Ishikawa (cell line): ENCODE measurements at regions not wholly inside any gene's neighbourhood (a gene's known extent, or its start where the extent isn't known, plus 50 kb on each side); places are given as distances from the start of the nearest gene placed in this dataset.
A peak's percentile ranks its signal among the peaks of the same experiment; 100 is the strongest.

Experiments used
- CEBPB ChIP-seq: IDR thresholded peaks from 2 replicates; pipeline ENCODE4 v1.6.1; 2012
- CREB1 ChIP-seq: IDR thresholded peaks from 2 replicates; pipeline ENCODE4 v1.6.1; 2012; ENCODE audit warnings: low read depth
- EGR1 ChIP-seq: IDR thresholded peaks from 2 replicates; pipeline ENCODE4 v1.6.1; 2012
- EP300 ChIP-seq: IDR thresholded peaks from 2 replicates; pipeline ENCODE4 v1.6.1; 2012; ENCODE audit warnings: borderline replicate concordance
- FOXM1 ChIP-seq: IDR thresholded peaks from 2 replicates; pipeline ENCODE4 v1.6.1; 2012; ENCODE audit warnings: low read depth, borderline replicate concordance
- MAX ChIP-seq: IDR thresholded peaks from 2 replicates; pipeline ENCODE4 v1.6.1; 2012
- NFIC ChIP-seq: IDR thresholded peaks from 2 replicates; pipeline ENCODE4 v1.6.1; 2012
- RAD21 ChIP-seq: IDR thresholded peaks from 2 replicates; pipeline ENCODE4 v1.6.1; 2012; ENCODE audit warnings: low read depth
- REST ChIP-seq: IDR thresholded peaks from 2 replicates; pipeline ENCODE4 v1.6.1; 2012; ENCODE audit warnings: low read depth, mild to moderate bottlenecking
- TAF1 ChIP-seq: IDR thresholded peaks from 2 replicates; pipeline ENCODE4 v1.6.1; 2012; ENCODE audit warnings: low read depth, mild to moderate bottlenecking
- TCF12 ChIP-seq: IDR thresholded peaks from 2 replicates; pipeline ENCODE4 v1.6.1; 2012; ENCODE audit warnings: low read depth
- TEAD4 ChIP-seq: IDR thresholded peaks from 2 replicates; pipeline ENCODE4 v1.6.1; 2012
- USF1 ChIP-seq: IDR thresholded peaks from 2 replicates; pipeline ENCODE4 v1.6.1; 2012
- YY1 ChIP-seq: IDR thresholded peaks from 2 replicates; pipeline ENCODE4 v1.6.1; 2012; ENCODE audit warnings: low read depth
- ZBTB7A ChIP-seq: IDR thresholded peaks from 2 replicates; pipeline ENCODE4 v1.6.1; 2012; ENCODE audit warnings: low read depth

- TF ChIP-seq MAX (no peak), USF1 (no peak), CREB1 (no peak), TAF1 (no peak), FOXM1 (no peak), YY1 (no peak)
Measured at GRCh38 chr10:75302029-75302428, 66.3 kb upstream of the COMTD1 start.

GRCh38 chr10:75297021-75297599 is 61.4 kb upstream of the COMTD1 start:
- TF ChIP-seq TAF1 (no peak), RAD21 (no peak), YY1 (no peak), ZBTB7A (no peak), CREB1 (no peak), TCF12 (no peak), FOXM1 (no peak), CEBPB (no peak), TEAD4 (no peak), MAX (no peak), EP300 (no peak), REST (no peak), EGR1 (no peak)

GRCh38 chr10:75295868-75296441 is 60.2 kb upstream of the COMTD1 start:
- TF ChIP-seq RAD21: no peak
- TF ChIP-seq REST: no peak
- no peak for TF ChIP-seq TCF12
- TF ChIP-seq CEBPB: no peak
- no peak for TF ChIP-seq TAF1
- no peak for TF ChIP-seq FOXM1
- TF ChIP-seq EP300: no peak
- no peak for TF ChIP-seq EGR1
- no peak for TF ChIP-seq NFIC
- TF ChIP-seq TEAD4: no peak
- no peak for TF ChIP-seq CREB1
- no peak for TF ChIP-seq YY1

- peak; percentile 59 for TF ChIP-seq TEAD4
- peak; percentile 40 for TF ChIP-seq TCF12
- TF ChIP-seq NFIC: peak; percentile 68
- TF ChIP-seq CREB1: no peak
- no peak for TF ChIP-seq ZBTB7A
Measured at GRCh38 chr10:75294866-75295701, 59.3 kb upstream of the COMTD1 start.

- TF ChIP-seq CEBPB (no peak), RAD21 (no peak), TCF12 (no peak), EP300 (no peak), ZBTB7A (no peak), CREB1 (no peak)
Measured at GRCh38 chr10:75294518-75294865, 58.7 kb upstream of the COMTD1 start.

- no peak for TF ChIP-seq EP300
- TF ChIP-seq MAX: no peak
- TF ChIP-seq NFIC: no peak
- no peak for TF ChIP-seq CREB1
Measured at GRCh38 chr10:75294031-75294437, 58.3 kb upstream of the COMTD1 start.

GRCh38 chr10:75293446-75293820 is 57.7 kb upstream of the COMTD1 start:
- TF ChIP-seq CEBPB (no peak), CREB1 (no peak), YY1 (no peak), EGR1 (no peak), TEAD4 (no peak), RAD21 (no peak), NFIC (no peak), REST (no peak), TCF12 (no peak), TAF1 (no peak), EP300 (no peak)
